HepG2 (cell line): ENCODE measurements at regions not wholly inside any gene's neighbourhood (a gene's known extent, or its start where the extent isn't known, plus 50 kb on each side); places are given as distances from the start of the nearest gene placed in this dataset.

Source experiments
- ATAC-seq: fragments of 200-7000 bp; cut with Tn5 transposase; 3 replicates; pipeline ENCODE4 v1.9.1; 2020; ENCODE audit warnings: mild to moderate bottlenecking, moderate library complexity
- BruUV-seq: library from RNA; stranded (reverse); fragments of 400-500 nt; replicated peaks from 2 replicates; lab custom pipeline; 2021; lab: Mats Ljungman, UMichigan
- CTCF ChIA-PET: fragments of 300-600 bp; formaldehyde crosslinking; extraction: SDS; loops from one replicate; lab custom pipeline; 2021; ENCODE audit warnings: low total read pairs, inconsistent platforms, low intra/inter-chr PET ratio; lab: Yijun Ruan, JAX
- POLR2A ChIA-PET: fragments of 350-600 bp; sonication (Branson Sonifier 250); formaldehyde crosslinking; loops from one replicate; lab custom pipeline; 2020; ENCODE audit warnings: antibody characterized with exemption, inconsistent platforms; lab: Yijun Ruan, JAX
- DNase-seq: peaks from one replicate; pipeline ENCODE4 v3.0.0-alpha.2; 2015; ENCODE audit warnings: low spot score
- FAIRE-seq: peaks from 3 replicates; lab custom pipeline; 2011; peaks lifted over from hg19 to GRCh38; lab: Jason Lieb, UNC
- H2AFZ ChIP-seq: one replicate; pipeline ENCODE4 v1.6.1; 2011; ENCODE audit warnings: low read length, inconsistent platforms
- H3K27ac ChIP-seq: fragments of 300-600 bp; 3 replicates; pipeline ENCODE4 v1.8.0; 2011; ENCODE audit warnings: mixed run types, mild to moderate bottlenecking, mixed read lengths, low read length, inconsistent platforms; ENCODE audit not compliant: insufficient read depth; ENCODE audit errors: extremely low read length
- H3K27me3 ChIP-seq, 2 experiments: fragments of 200-600 bp in 1 of 2; 2 replicates in 1 of 2; 3 replicates in 1 of 2; pipeline versions ENCODE4 v1.6.0 to v1.8.0; 2011; ENCODE audit warnings: low read length in 2 of 2, mild to moderate bottlenecking in 2 of 2, moderate library complexity in 2 of 2, inconsistent platforms in 1 of 2; ENCODE audit not compliant: insufficient read depth in 2 of 2, control insufficient read depth in 1 of 2
- H3K36me3 ChIP-seq, 2 experiments: fragments of 200-600 bp in 1 of 2; replicated peaks in 1 of 2; 2 replicates in 1 of 2; 3 replicates in 1 of 2; pipeline versions ENCODE4 v1.5.1 to v1.8.0; 2011; ENCODE audit warnings: low read length in 2 of 2, inconsistent platforms in 1 of 2; ENCODE audit not compliant: insufficient read depth in 2 of 2, control insufficient read depth in 1 of 2
- H3K4me1 ChIP-seq: 2 replicates; pipeline ENCODE4 v1.5.1; 2012; ENCODE audit warnings: low read length, inconsistent platforms; ENCODE audit not compliant: insufficient read depth
- H3K4me2 ChIP-seq: 2 replicates; pipeline ENCODE4 v1.6.0; 2011; ENCODE audit warnings: low read depth, low read length, inconsistent platforms
- H3K4me3 ChIP-seq, 3 experiments: fragments of 200-600 bp in 1 of 3; sonication (generic), shearing (Covaris generic) in 1 of 3; replicated peaks in 1 of 3; 2 replicates each; pipeline ENCODE4 v1.5.1; 2011 to 2016; ENCODE audit warnings: low read length in 3 of 3, inconsistent platforms in 2 of 3, low read depth in 2 of 3, mild to moderate bottlenecking in 2 of 3, control low read depth in 1 of 3, mixed read lengths in 1 of 3; ENCODE audit not compliant: insufficient read depth in 1 of 3
- H3K79me2 ChIP-seq: one replicate; pipeline ENCODE4 v1.6.1; 2011; ENCODE audit warnings: low read length, inconsistent platforms; ENCODE audit not compliant: insufficient read depth
- H3K9ac ChIP-seq: 2 replicates; pipeline ENCODE4 v1.6.0; 2011; ENCODE audit warnings: mild to moderate bottlenecking, low read depth, low read length, inconsistent platforms; ENCODE audit not compliant: insufficient read depth
- H3K9me3 ChIP-seq: 2 replicates; pipeline ENCODE4 v1.5.1; 2012; ENCODE audit warnings: mild to moderate bottlenecking, low read length
- H4K20me1 ChIP-seq: 2 replicates; pipeline ENCODE4 v1.6.0; 2011; ENCODE audit warnings: inconsistent platforms, mild to moderate bottlenecking, low read length, moderate library complexity; ENCODE audit not compliant: insufficient read depth
- EED ChIP-seq: sonication (generic); formaldehyde crosslinking; IDR thresholded peaks from 2 replicates; pipeline ENCODE4 v1.5.0; 2020; ENCODE audit warnings: mild to moderate bottlenecking, missing genetic modification reagents
- NKX3-1 ChIP-seq: sonication (generic); formaldehyde crosslinking; IDR thresholded peaks from 2 replicates; pipeline ENCODE4 v1.5.0; 2020; ENCODE audit warnings: missing genetic modification reagents
- NONO ChIP-seq, 2 experiments: fragments of 450-650 bp in 1 of 2; sonication (generic) in 1 of 2; formaldehyde crosslinking in 1 of 2; IDR thresholded peaks in 1 of 2; conservative IDR thresholded peaks in 1 of 2; 2 replicates each; pipeline versions ENCODE4 v1.6.1 to v1.8.0; 2017 to 2022; ENCODE audit warnings: mild to moderate bottlenecking in 1 of 2, missing genetic modification reagents in 1 of 2, moderate library complexity in 1 of 2
- PHF20 ChIP-seq: sonication (generic); formaldehyde crosslinking; IDR thresholded peaks from 2 replicates; pipeline ENCODE4 v1.5.0; 2020; ENCODE audit warnings: mild to moderate bottlenecking, missing genetic modification reagents
- SIN3B ChIP-seq: fragments of 150-350 bp; IDR thresholded peaks from 2 replicates; pipeline ENCODE4 v1.6.1; 2014; ENCODE audit warnings: low read length
- STAG1 ChIP-seq: sonication (generic); formaldehyde crosslinking; IDR thresholded peaks from 2 replicates; pipeline ENCODE4 v1.4.0; 2020; ENCODE audit warnings: missing genetic modification reagents
- TBP ChIP-seq: sonication (generic); formaldehyde crosslinking; IDR thresholded peaks from 2 replicates; pipeline ENCODE4 v1.5.0; 2020; ENCODE audit warnings: missing genetic modification reagents
- TOE1 ChIP-seq: sonication (generic); formaldehyde crosslinking; IDR thresholded peaks from 2 replicates; pipeline ENCODE4 v1.4.0; 2020; ENCODE audit warnings: mild to moderate bottlenecking, missing genetic modification reagents
- ZFP36L1 ChIP-seq: sonication (generic); formaldehyde crosslinking; IDR thresholded peaks from 2 replicates; pipeline ENCODE4 v1.8.0; 2022; ENCODE audit warnings: mild to moderate bottlenecking, missing genetic modification reagents, moderate library complexity
- ZIK1 ChIP-seq: sonication (generic); formaldehyde crosslinking; IDR thresholded peaks from 2 replicates; pipeline ENCODE4 v1.5.0; 2020; ENCODE audit warnings: mild to moderate bottlenecking, low read depth, missing genetic modification reagents, borderline replicate concordance
- ZMAT5 ChIP-seq: sonication (generic); formaldehyde crosslinking; IDR thresholded peaks from 2 replicates; pipeline ENCODE4 v1.5.0; 2020; ENCODE audit warnings: mild to moderate bottlenecking, low read depth, missing genetic modification reagents, borderline replicate concordance
- ZNF263 ChIP-seq: sonication (generic); formaldehyde crosslinking; IDR thresholded peaks from 2 replicates; pipeline ENCODE4 v1.4.0; 2020; ENCODE audit warnings: missing genetic modification reagents
- ZNF317 ChIP-seq: sonication (generic); formaldehyde crosslinking; IDR thresholded peaks from 2 replicates; pipeline ENCODE4 v1.5.0; 2020; ENCODE audit warnings: mild to moderate bottlenecking, missing genetic modification reagents
- ZNF570 ChIP-seq: sonication (generic); formaldehyde crosslinking; IDR thresholded peaks from 2 replicates; pipeline ENCODE4 v1.4.0; 2020; ENCODE audit warnings: mild to moderate bottlenecking, missing genetic modification reagents, borderline replicate concordance
- ZNF776 ChIP-seq: sonication (generic); formaldehyde crosslinking; IDR thresholded peaks from 2 replicates; pipeline ENCODE4 v1.4.0; 2020; ENCODE audit warnings: mild to moderate bottlenecking, missing genetic modification reagents
- WGBS: methylation state at CpG from one replicate; pipeline ENCODE4 v1.1.6; 2017; ENCODE audit warnings: low lambda C conversion rate; 5-methylcytosine and 5-hydroxymethylcytosine counted together
- in situ Hi-C: cut with HindIII; loops from 2 replicates; pipeline ENCODE4 v1.10.0; 2017; ENCODE audit warnings: low pct_unique_long_range_greater_than_20kb; ENCODE audit not compliant: extremely low pct_ligation_motif_present
- intact Hi-C: fragments of 100-400 bp; cut with micrococcal nuclease; formaldehyde crosslinking; loops from one replicate; pipeline ENCODE4 v1.10.0; 2022; ENCODE audit not compliant: unreplicated experiment

GRCh38 chr5:39720136-39720535 is 295.4 kb upstream of the DAB2 start:
- 17% methylated on average over 3 of the region's 3 CpGs for WGBS
- in situ Hi-C loops, result no loop called here

GRCh38 chr5:39717176-39717897 is 292.6 kb upstream of the DAB2 start:
- H3K79me2 ChIP-seq, result no peaks in the 10 kb centered on the region
- H4K20me1 ChIP-seq, result no peaks in the 10 kb centered on the region
- no peak for TF ChIP-seq NKX3-1
- no peak for TF ChIP-seq TOE1 (CRISPR knock-in tag)
- TF ChIP-seq ZNF776 (CRISPR knock-in tag), result no peak
- TF ChIP-seq ZMAT5, result no peak
- TF ChIP-seq PHF20 (CRISPR knock-in tag), result no peak
- no peak for TF ChIP-seq EED (CRISPR knock-in tag)
- TF ChIP-seq NONO (IDR thresholded peaks at IDR 0.05), result no peak
- TF ChIP-seq NONO (CRISPR knock-in tag; conservative IDR thresholded peaks at IDR 0.05), result no peak
- TF ChIP-seq, all 625 proteins: peak for 0
- no peak overlapping the region for H2AFZ ChIP-seq
- 64% methylated on average over 2 of the region's 2 CpGs for WGBS
- CTCF ChIA-PET, result interaction anchor here (1.3 to 5.7 kb wide), 2 partner anchors 971 to 1162 kb away, joined by 3 to 33 read pairs; no protein-coding TSS in a partner anchor
- in situ Hi-C loops (loop anchor here (10.0 kb wide), 1 partner anchor 967 kb away; no protein-coding TSS in a partner anchor), intact Hi-C loops (no loop called here)
- no peak overlapping the region for H3K27ac ChIP-seq
- H3K36me3 ChIP-seq, result no peaks in the 10 kb centered on the region
- no peak overlapping the region for H3K9ac ChIP-seq
- H3K4me2 ChIP-seq, result no peak overlapping the region
- no peak for FAIRE-seq
- POLR2A ChIA-PET, result no interaction called here
- no peaks in the 10 kb centered on the region for H3K9me3 ChIP-seq
- H3K4me3 ChIP-seq, result no peak overlapping the region
- no TSS peak for BruUV-seq
- H3K27me3 ChIP-seq, result no peaks in the 10 kb centered on the region
- no peak for DNase-seq
- ATAC-seq, result no peak
- H3K4me1 ChIP-seq, result peaks cover 6% of the 10 kb centered on the region; the same call in 1 of the 2 replicates

More at GRCh38 chr5:39720136-39720535, 295.4 kb upstream of the DAB2 start:
- H3K9me3 ChIP-seq, result no peaks in the 10 kb centered on the region
- H3K27me3 ChIP-seq, result no peaks in the 10 kb centered on the region
- H3K9ac ChIP-seq, result no peak overlapping the region
- ChIA-PET POLR2A (no interaction called here), CTCF (no interaction called here)
- H3K4me1 ChIP-seq, result peaks cover 6% of the 10 kb centered on the region; the same call in 1 of the 2 replicates
- no peak overlapping the region for H3K4me3 ChIP-seq
- no peak overlapping the region for H3K27ac ChIP-seq
- H3K4me2 ChIP-seq, result no peak overlapping the region
- no peak overlapping the region for H2AFZ ChIP-seq
- DNase-seq (no peak), ATAC-seq (no peak), FAIRE-seq (no peak)
- TF ChIP-seq STAG1 (CRISPR knock-in tag) (no peak), ZNF570 (CRISPR knock-in tag) (no peak), ZIK1 (CRISPR knock-in tag) (no peak), ZFP36L1 (no peak), ZNF317 (CRISPR knock-in tag) (no peak), TBP (CRISPR knock-in tag) (no peak), SIN3B (no peak), ZNF263 (CRISPR knock-in tag) (no peak)
- no peaks in the 10 kb centered on the region for H3K36me3 ChIP-seq
- no peaks in the 10 kb centered on the region for H3K79me2 ChIP-seq
- BruUV-seq, result no TSS peak
- intact Hi-C loops, result no loop called here
- H4K20me1 ChIP-seq, result no peaks in the 10 kb centered on the region
